Colonic mucosa (tissue), 4 donors: ENCODE measurements at regions not wholly inside any gene's neighbourhood (a gene's known extent, or its start where the extent isn't known, plus 50 kb on each side); places are given as distances from the start of the nearest gene placed in this dataset.

Experiments
- DNase-seq: peaks from one replicate; pipeline ENCODE4 v3.0.0-alpha.2; 2020
- H3K27ac ChIP-seq: fragments of 200-600 bp; one replicate; pipeline ENCODE4 v1.8.0; 2021
- H3K27me3 ChIP-seq: fragments of 200-600 bp; one replicate; pipeline ENCODE4 v1.8.0; 2021
- H3K36me3 ChIP-seq: fragments of 200-600 bp; one replicate; pipeline ENCODE4 v1.8.0; 2021
- H3K4me1 ChIP-seq: fragments of 200-600 bp; one replicate; pipeline ENCODE4 v1.8.0; 2021; ENCODE audit warnings: mild to moderate bottlenecking
- H3K4me3 ChIP-seq: fragments of 200-600 bp; one replicate; pipeline ENCODE4 v1.8.0; 2021
- H3K9ac ChIP-seq, 2 donors: one replicate each; pipeline ENCODE4 v1.7.0; 2013; ENCODE audit warnings: control low read depth in 2 of 2, low read depth in 2 of 2, low read length in 2 of 2
- H3K9me3 ChIP-seq: fragments of 200-600 bp; one replicate; pipeline ENCODE4 v1.8.0; 2021
- intact Hi-C: fragments of 100-400 bp; cut with DNase I; formaldehyde crosslinking; loops from one replicate; pipeline ENCODE4 v1.14.1; 2022
- TF ChIP-seq, protein P1 (sequence below): fragments of 200-600 bp; IDR thresholded peaks from one replicate; pipeline ENCODE4 v1.8.0; 2022; ENCODE audit warnings: antibody characterized with exemption, mild to moderate bottlenecking
- donor health status: healthy.
- donor health status: DM: no; HTN: no; CAD: no.
- donor health status: DM: no; HTN: no; CAD: no.

DNA sequence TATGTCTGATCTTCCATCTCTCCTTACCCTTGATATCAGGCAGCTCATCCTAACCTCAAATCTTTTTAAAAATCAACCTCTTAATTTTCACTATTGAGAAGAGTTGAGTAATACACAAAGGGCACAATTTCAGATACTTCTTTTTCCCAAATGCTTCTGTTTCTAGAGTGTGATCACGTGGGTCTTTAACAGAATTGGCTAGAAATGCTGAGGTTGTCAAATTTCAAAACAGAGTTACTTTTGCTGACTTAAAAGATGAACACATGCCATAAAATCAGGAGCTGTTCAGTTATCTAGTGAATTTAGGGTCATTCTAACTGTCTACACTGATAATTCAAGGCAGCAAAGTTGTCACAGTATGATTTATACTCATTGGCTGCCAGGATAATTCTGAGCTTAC lies 63.6 kb upstream of the NGF start:
- H3K9ac ChIP-seq = no peak overlapping the region
- no peaks in the 10 kb centered on the region for H3K36me3 ChIP-seq
- TF ChIP-seq, protein P1, sequence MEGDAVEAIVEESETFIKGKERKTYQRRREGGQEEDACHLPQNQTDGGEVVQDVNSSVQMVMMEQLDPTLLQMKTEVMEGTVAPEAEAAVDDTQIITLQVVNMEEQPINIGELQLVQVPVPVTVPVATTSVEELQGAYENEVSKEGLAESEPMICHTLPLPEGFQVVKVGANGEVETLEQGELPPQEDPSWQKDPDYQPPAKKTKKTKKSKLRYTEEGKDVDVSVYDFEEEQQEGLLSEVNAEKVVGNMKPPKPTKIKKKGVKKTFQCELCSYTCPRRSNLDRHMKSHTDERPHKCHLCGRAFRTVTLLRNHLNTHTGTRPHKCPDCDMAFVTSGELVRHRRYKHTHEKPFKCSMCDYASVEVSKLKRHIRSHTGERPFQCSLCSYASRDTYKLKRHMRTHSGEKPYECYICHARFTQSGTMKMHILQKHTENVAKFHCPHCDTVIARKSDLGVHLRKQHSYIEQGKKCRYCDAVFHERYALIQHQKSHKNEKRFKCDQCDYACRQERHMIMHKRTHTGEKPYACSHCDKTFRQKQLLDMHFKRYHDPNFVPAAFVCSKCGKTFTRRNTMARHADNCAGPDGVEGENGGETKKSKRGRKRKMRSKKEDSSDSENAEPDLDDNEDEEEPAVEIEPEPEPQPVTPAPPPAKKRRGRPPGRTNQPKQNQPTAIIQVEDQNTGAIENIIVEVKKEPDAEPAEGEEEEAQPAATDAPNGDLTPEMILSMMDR = no peak
- intact Hi-C loops = no loop called here
- H3K27ac ChIP-seq = no peak overlapping the region
- H3K4me1 ChIP-seq = no peaks in the 10 kb centered on the region
- no peaks in the 10 kb centered on the region for H3K9me3 ChIP-seq
- H3K4me3 ChIP-seq = no peak overlapping the region
- no peak for DNase-seq
- no peaks in the 10 kb centered on the region for H3K27me3 ChIP-seq

DNA sequence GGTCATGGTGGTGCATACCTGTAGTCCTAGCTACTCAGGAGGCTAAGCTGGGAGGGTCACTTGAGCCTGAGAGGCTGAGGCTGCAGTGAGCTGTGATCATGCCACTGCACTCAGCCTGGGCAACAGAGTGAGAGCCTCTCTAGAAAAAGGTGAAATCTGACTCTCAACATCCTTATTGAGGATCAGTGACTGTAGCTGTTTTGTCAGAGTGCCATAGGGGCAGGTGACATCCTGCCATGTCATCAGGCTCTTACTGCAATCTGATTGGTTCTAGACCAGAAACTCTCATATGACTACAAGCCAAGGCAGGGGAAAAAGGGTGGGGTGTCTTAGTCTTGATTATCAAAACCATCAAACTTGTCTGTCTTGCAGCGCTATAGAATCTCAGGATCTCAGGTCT lies 62.8 kb upstream of the NGF start:
- no peaks in the 10 kb centered on the region for H3K4me1 ChIP-seq
- DNase-seq = no peak
- intact Hi-C loops = no loop called here
- H3K36me3 ChIP-seq = no peaks in the 10 kb centered on the region
- H3K9ac ChIP-seq = no peak overlapping the region
- H3K27me3 ChIP-seq = no peaks in the 10 kb centered on the region
- no peak overlapping the region for H3K4me3 ChIP-seq
- TF ChIP-seq, protein P1 = no peak
- no peaks in the 10 kb centered on the region for H3K9me3 ChIP-seq
- no peak overlapping the region for H3K27ac ChIP-seq

GRCh38 chr1:115400426-115400825 lies 62.4 kb upstream of the NGF start:
- H3K27ac ChIP-seq = no peak overlapping the region

GRCh38 chr1:115398745-115399144 lies 60.7 kb upstream of the NGF start:
- TF ChIP-seq, protein P1 = no peak
- H3K9me3 ChIP-seq = no peaks in the 10 kb centered on the region
- H3K4me1 ChIP-seq = no peaks in the 10 kb centered on the region
- H3K4me3 ChIP-seq = no peak overlapping the region
- H3K9ac ChIP-seq = no peak overlapping the region
- H3K36me3 ChIP-seq = no peaks in the 10 kb centered on the region
- no peak for DNase-seq
- intact Hi-C loops = no loop called here
- H3K27me3 ChIP-seq = no peaks in the 10 kb centered on the region
- no peak overlapping the region for H3K27ac ChIP-seq

More at GRCh38 chr1:115400426-115400825, 62.4 kb upstream of the NGF start:
- intact Hi-C loops = no loop called here
- H3K27me3 ChIP-seq = no peaks in the 10 kb centered on the region
- no peak overlapping the region for H3K9ac ChIP-seq
- TF ChIP-seq, protein P1 = no peak
- H3K4me1 ChIP-seq = no peaks in the 10 kb centered on the region
- H3K36me3 ChIP-seq = no peaks in the 10 kb centered on the region
- no peak for DNase-seq
- H3K4me3 ChIP-seq = no peak overlapping the region
- no peaks in the 10 kb centered on the region for H3K9me3 ChIP-seq
